CD14-positive monocyte (primary cell): ENCODE measurements at regions not wholly inside any gene's neighbourhood (a gene's known extent, or its start where the extent isn't known, plus 50 kb on each side); places are given as distances from the start of the nearest gene placed in this dataset.

Experiments used
- DNase-seq, 3 donors: peaks; one replicate each; pipeline ENCODE4 v3.0.0-alpha.2; 2011 to 2022
- H2AFZ ChIP-seq: 2 replicates; pipeline ENCODE4 v1.6.0; 2012; ENCODE audit warnings: mild to moderate bottlenecking, low read depth, low read length, inconsistent platforms; ENCODE audit not compliant: insufficient read depth, poor library complexity, severe bottlenecking
- H3K27ac ChIP-seq, 2 donors: 1 replicate in 1 of 2; 2 replicates in 1 of 2; pipeline ENCODE4 v1.5.1; 2012 to 2013; ENCODE audit warnings: low read length in 2 of 2, control low read depth in 1 of 2, inconsistent platforms in 1 of 2, low read depth in 1 of 2, mild to moderate bottlenecking in 1 of 2
- H3K27me3 ChIP-seq, 2 donors: one replicate each; pipeline versions ENCODE4 v1.6.0 to v1.6.1; 2011 to 2013; ENCODE audit warnings: low read length in 2 of 2; ENCODE audit not compliant: control insufficient read depth in 2 of 2, insufficient read depth in 2 of 2
- H3K36me3 ChIP-seq, 2 donors: replicated peaks in 1 of 2; 1 replicate in 1 of 2; 2 replicates in 1 of 2; pipeline versions ENCODE4 v1.5.1 to v1.6.1; 2012 to 2013; ENCODE audit warnings: low read length in 2 of 2, control low read depth in 1 of 2, inconsistent platforms in 1 of 2, mild to moderate bottlenecking in 1 of 2; ENCODE audit not compliant: insufficient read depth in 2 of 2, control insufficient read depth in 1 of 2
- H3K4me1 ChIP-seq, 2 donors: 1 replicate in 1 of 2; 2 replicates in 1 of 2; pipeline versions ENCODE4 v1.5.1 to v1.6.1; 2012 to 2013; ENCODE audit warnings: low read length in 2 of 2, control low read depth in 1 of 2, inconsistent platforms in 1 of 2, mild to moderate bottlenecking in 1 of 2, moderate library complexity in 1 of 2; ENCODE audit not compliant: insufficient read depth in 2 of 2, control insufficient read depth in 1 of 2
- H3K4me2 ChIP-seq: replicated peaks from 2 replicates; pipeline ENCODE3; 2012; ENCODE audit warnings: low read length, moderate library complexity, mild to moderate bottlenecking; ENCODE audit not compliant: poor library complexity, severe bottlenecking; ENCODE audit errors: extremely low read depth
- H3K4me3 ChIP-seq, 3 experiments: fragments of 200-600 bp in 1 of 3; sonication (generic) in 1 of 3; replicated peaks in 1 of 3; 1 replicate in 2 of 3; 2 replicates in 1 of 3; pipeline ENCODE4 v1.5.1; 2011 to 2013; ENCODE audit warnings: low read length in 3 of 3, mild to moderate bottlenecking in 3 of 3, control low read depth in 2 of 3, low read depth in 2 of 3, inconsistent platforms in 1 of 3, moderate library complexity in 1 of 3
- H3K79me2 ChIP-seq: 2 replicates; pipeline ENCODE4 v1.6.0; 2012; ENCODE audit warnings: mild to moderate bottlenecking, control low read depth, inconsistent platforms, low read length, moderate library complexity; ENCODE audit not compliant: insufficient read depth
- H3K9ac ChIP-seq: 2 replicates; pipeline ENCODE4 v1.6.0; 2017; ENCODE audit warnings: low read length, mild to moderate bottlenecking; ENCODE audit not compliant: insufficient read depth, poor library complexity, severe bottlenecking
- H3K9me3 ChIP-seq, 2 donors: replicated peaks in 1 of 2; 1 replicate in 1 of 2; 2 replicates in 1 of 2; pipeline versions ENCODE4 v1.5.1 to v1.6.1; 2012 to 2013; ENCODE audit warnings: low read length in 2 of 2, control low read depth in 1 of 2; ENCODE audit not compliant: control insufficient read depth in 1 of 2, insufficient read depth in 1 of 2
- H4K20me1 ChIP-seq: 2 replicates; pipeline ENCODE4 v1.6.0; 2012; ENCODE audit warnings: mild to moderate bottlenecking, low read length, control low read depth, moderate library complexity; ENCODE audit not compliant: insufficient read depth
- H3K27ac Mint-ChIP-seq, 7 donors: one replicate each; pipeline ENCODE4 v1.8.0; 2020; ENCODE audit warnings: mild to moderate bottlenecking in 7 of 7, mixed read lengths in 7 of 7, moderate library complexity in 6 of 7, inconsistent platforms in 2 of 7
- H3K27me3 Mint-ChIP-seq, 3 donors: one replicate each; pipeline ENCODE4 v1.8.0; 2021 to 2022; ENCODE audit warnings: low read depth in 3 of 3, mild to moderate bottlenecking in 3 of 3, mixed read lengths in 3 of 3, moderate library complexity in 3 of 3, inconsistent platforms in 1 of 3
- H3K36me3 Mint-ChIP-seq, 2 donors: one replicate each; pipeline ENCODE4 v1.8.0; 2020; ENCODE audit warnings: mixed read lengths in 2 of 2, inconsistent platforms in 1 of 2, mild to moderate bottlenecking in 1 of 2
- H3K4me1 Mint-ChIP-seq: one replicate; pipeline ENCODE4 v1.8.0; 2020; ENCODE audit warnings: mild to moderate bottlenecking, mixed read lengths
- H3K4me3 Mint-ChIP-seq, 2 donors: one replicate each; pipeline ENCODE4 v1.8.0; 2020; ENCODE audit warnings: mild to moderate bottlenecking in 2 of 2, mixed read lengths in 2 of 2, moderate library complexity in 1 of 2
- H3K9me3 Mint-ChIP-seq, 7 donors: one replicate each; pipeline ENCODE4 v1.8.0; 2020 to 2022; ENCODE audit warnings: mixed read lengths in 7 of 7, mild to moderate bottlenecking in 6 of 7, moderate library complexity in 6 of 7, inconsistent platforms in 2 of 7
- WGBS: methylation state at CpG from one replicate; pipeline ENCODE4 v1.1.5; 2013; ENCODE audit warnings: missing lambda C conversion rate; ENCODE audit not compliant: insufficient coverage; 5-methylcytosine and 5-hydroxymethylcytosine counted together
- intact Hi-C, 2 donors: fragments of 100-400 bp; cut with micrococcal nuclease; formaldehyde crosslinking; loops; one replicate each; pipeline versions ENCODE4 v1.15.0 to v1.15.1; 2023
- TF ChIP-seq, protein P1 (sequence below): fragments of 200-600 bp; IDR thresholded peaks from one replicate; pipeline ENCODE4 v1.8.0; 2022; ENCODE audit warnings: antibody characterized with exemption, mild to moderate bottlenecking

DNA sequence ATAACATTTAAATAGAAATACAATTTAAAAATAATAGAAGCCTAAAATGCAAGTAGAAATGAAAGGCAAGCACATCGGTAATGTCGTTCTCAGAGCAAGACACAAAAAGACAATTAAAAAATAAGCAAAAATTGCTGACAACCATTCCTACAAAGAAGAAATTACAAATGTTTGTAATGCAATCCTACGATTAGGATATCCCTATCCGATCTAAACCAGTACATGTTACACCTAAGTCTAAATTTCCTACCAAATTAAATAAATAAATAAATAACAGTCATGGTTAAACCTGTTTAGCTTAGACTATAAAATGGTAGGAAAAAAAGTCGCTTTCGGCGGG lies 90.0 kb downstream of the ANXA2R start:
- Histone ChIP-seq H3K9me3 (peaks cover 15 to 20% of the 10 kb centered on the region in 2 donors), H3K36me3 (no peaks in the 10 kb centered on the region), H3K4me2 (peak overlapping the region; percentile 95), H4K20me1 (no peaks in the 10 kb centered on the region), H2AFZ (peak overlapping the region; percentile 82), H3K4me1 (peaks cover 39 to 46% of the 10 kb centered on the region in 2 donors), H3K79me2 (no peaks in the 10 kb centered on the region), H3K27me3 (peaks cover 2 to 32% of the 10 kb centered on the region in 2 donors), H3K27ac (peak overlapping the region; percentile 84 to 93), H3K4me3 (peak overlapping the region; percentile 53 to 79 (median 66)), H3K9ac (peak overlapping the region; percentile 90)
- TF ChIP-seq, protein P1, sequence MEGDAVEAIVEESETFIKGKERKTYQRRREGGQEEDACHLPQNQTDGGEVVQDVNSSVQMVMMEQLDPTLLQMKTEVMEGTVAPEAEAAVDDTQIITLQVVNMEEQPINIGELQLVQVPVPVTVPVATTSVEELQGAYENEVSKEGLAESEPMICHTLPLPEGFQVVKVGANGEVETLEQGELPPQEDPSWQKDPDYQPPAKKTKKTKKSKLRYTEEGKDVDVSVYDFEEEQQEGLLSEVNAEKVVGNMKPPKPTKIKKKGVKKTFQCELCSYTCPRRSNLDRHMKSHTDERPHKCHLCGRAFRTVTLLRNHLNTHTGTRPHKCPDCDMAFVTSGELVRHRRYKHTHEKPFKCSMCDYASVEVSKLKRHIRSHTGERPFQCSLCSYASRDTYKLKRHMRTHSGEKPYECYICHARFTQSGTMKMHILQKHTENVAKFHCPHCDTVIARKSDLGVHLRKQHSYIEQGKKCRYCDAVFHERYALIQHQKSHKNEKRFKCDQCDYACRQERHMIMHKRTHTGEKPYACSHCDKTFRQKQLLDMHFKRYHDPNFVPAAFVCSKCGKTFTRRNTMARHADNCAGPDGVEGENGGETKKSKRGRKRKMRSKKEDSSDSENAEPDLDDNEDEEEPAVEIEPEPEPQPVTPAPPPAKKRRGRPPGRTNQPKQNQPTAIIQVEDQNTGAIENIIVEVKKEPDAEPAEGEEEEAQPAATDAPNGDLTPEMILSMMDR = no peak
- Mint-ChIP-seq H3K27ac (peak overlapping the region; percentile 91 to 98 (median 95)), H3K9me3 (peaks cover 17 to 32% (median 25%) of the 10 kb centered on the region in 7 donors), H3K4me3 (peak overlapping the region; percentile 91 to 95), H3K4me1 (peaks cover 40% of the 10 kb centered on the region), H3K27me3 (peaks cover 20 to 32% (median 31%) of the 10 kb centered on the region in 3 donors), H3K36me3 (peaks cover 5 to 12% of the 10 kb centered on the region in 2 donors)
- intact Hi-C loops = loop anchor here (2.0 to 5.0 kb wide), 5 partner anchors 43 to 242 kb away; partner anchors contain the start of genes ANXA2R (in 2 of the 2) and NIM1K (in 1 of the 2)
- peak in 1 of 3 donors; percentile 2 for DNase-seq
- 27% methylated on average over 3 of the region's 7 CpGs for WGBS

DNA sequence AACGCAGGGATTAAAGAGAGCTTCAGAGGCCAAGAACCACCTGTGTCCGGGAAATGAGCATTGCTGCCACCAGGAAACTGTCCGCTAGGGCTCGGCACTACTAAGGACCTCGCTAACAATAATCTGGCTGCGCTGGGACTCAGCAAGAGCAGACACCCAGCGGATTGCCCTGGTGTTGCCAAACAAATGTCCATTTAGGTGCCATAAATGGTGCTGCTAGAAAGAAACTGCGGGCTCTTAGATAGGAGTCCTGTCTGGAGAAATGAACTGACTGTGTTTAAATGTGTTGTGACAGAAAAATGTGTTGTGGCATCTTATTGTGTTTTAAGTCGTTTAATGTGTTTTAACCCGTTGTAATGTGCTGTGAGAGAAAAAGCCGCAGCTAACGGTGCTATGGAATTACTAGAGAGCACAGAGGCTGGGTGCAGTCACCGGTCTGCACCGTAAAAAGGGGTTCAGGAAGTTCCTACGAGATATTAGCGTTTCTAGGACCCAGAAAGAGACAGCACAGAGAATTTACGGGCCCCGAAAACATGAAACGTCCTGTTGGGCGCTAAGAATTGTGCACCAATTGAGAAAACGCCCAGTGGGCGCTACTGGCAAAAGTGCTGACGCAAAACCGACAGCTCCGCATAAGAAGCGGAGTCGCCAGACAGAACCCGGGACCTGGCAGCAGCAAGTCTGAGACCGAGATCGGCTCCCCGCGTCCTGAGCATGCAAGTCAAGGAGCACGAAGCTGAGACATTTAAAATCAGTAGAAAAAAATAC lies 90.6 kb downstream of the ANXA2R start:
- DNase-seq = peak; percentile 81 to 84 (median 83)
- intact Hi-C loops = loop anchor here (2.0 to 5.0 kb wide), 6 partner anchors 42 to 243 kb away; partner anchors contain the start of genes ANXA2R (in 2 of the 2) and NIM1K (in 1 of the 2)
- H3K9ac ChIP-seq = peak overlapping the region; percentile 90
- peak overlapping the region; percentile 35 to 93 for H3K27ac ChIP-seq
- Mint-ChIP-seq H3K27ac (peak overlapping the region; percentile 82 to 98 (median 91)), H3K36me3 (peaks cover 6 to 12% of the 10 kb centered on the region in 2 donors), H3K9me3 (peaks cover 14 to 29% (median 23%) of the 10 kb centered on the region in 7 donors), H3K4me3 (peak overlapping the region; percentile 80 to 95), H3K27me3 (peaks cover 25 to 37% (median 36%) of the 10 kb centered on the region in 3 donors), H3K4me1 (peaks cover 40% of the 10 kb centered on the region)
- WGBS = under 1% methylated on average over 25 of the region's 33 CpGs
- peak overlapping the region; percentile 95 for H3K4me2 ChIP-seq
- no peaks in the 10 kb centered on the region for H3K36me3 ChIP-seq
- no peaks in the 10 kb centered on the region for H3K79me2 ChIP-seq
- peaks cover 2 to 36% of the 10 kb centered on the region in 2 donors for H3K27me3 ChIP-seq
- peaks cover 39 to 46% of the 10 kb centered on the region in 2 donors for H3K4me1 ChIP-seq
- peak overlapping the region; percentile 82 for H2AFZ ChIP-seq
- H3K4me3 ChIP-seq = peak overlapping the region; percentile 53 to 79 (median 66)
- TF ChIP-seq, protein P1 = peak; percentile 62
- H3K9me3 ChIP-seq = peaks cover 13 to 19% of the 10 kb centered on the region in 2 donors
- no peaks in the 10 kb centered on the region for H4K20me1 ChIP-seq
